ENCODE measurements at regions not wholly inside any gene's neighbourhood (a gene's known extent, or its start where the extent isn't known, plus 50 kb on each side); places are given as distances from the start of the nearest gene placed in this dataset.

GRCh38 chr4:184968366-184968765, 49.9 kb upstream of the HELT start:
- Mint-ChIP-seq H3K9me3 (peaks cover 23% of the 10 kb centered on the region), H3K27me3 (ENCODE audit: low read depth) (peaks cover 8% of the 10 kb centered on the region), H3K4me3 (ENCODE audit: low read depth) (no peak overlapping the region), H3K27ac (no peak overlapping the region), H3K4me1 (ENCODE audit: low read depth) (peaks cover 2% of the 10 kb centered on the region), H3K36me3 (ENCODE audit: low read depth) (peaks cover 3% of the 10 kb centered on the region)
- intact Hi-C loops (cut with micrococcal nuclease) = loop anchor here (10.0 kb wide), 1 partner anchor 114 kb away; no protein-coding TSS in a partner anchor
- no peak for DNase-seq (ENCODE audit: low spot score)

All from activated T-helper 2 cell treated with anti-CD3 and anti-CD28 coated beads, Interferon-gamma antibody, Interleukin-2, Interleukin-4, amounts not matched to agents 10 μg/mL and 5 μg/mL and 100 μg/mL, durations not matched to agents 14 hours and 24 hours and 36 hours (primary cell).